Left lung (tissue), 4 donors: ENCODE measurements at regions not wholly inside any gene's neighbourhood (a gene's known extent, or its start where the extent isn't known, plus 50 kb on each side); places are given as distances from the start of the nearest gene placed in this dataset.
"Not testable (repeated sequence)": the region's sequence is repeated elsewhere in the genome, so short reads cannot be mapped to it uniquely, and the experiment has no call there.

ENCODE experiments used
- ATAC-seq: fragments of 200-7000 bp; cut with Tn5 transposase; one replicate; pipeline ENCODE4 v1.9.1; 2020; ENCODE audit warnings: moderate library complexity
- DNase-seq, 4 donors: peaks; one replicate each; pipeline ENCODE4 v3.0.0-alpha.2; 2013 to 2020
- H3K27ac ChIP-seq, 2 donors: fragments of 200-600 bp; sonication (generic) in 1 of 2; one replicate each; pipeline versions ENCODE4 v1.5.0 to v1.8.0; 2020 to 2021
- H3K27me3 ChIP-seq, 2 donors: fragments of 200-600 bp; sonication (generic) in 1 of 2; one replicate each; pipeline versions ENCODE4 v1.5.0 to v1.8.0; 2020 to 2021
- H3K36me3 ChIP-seq, 2 donors: fragments of 200-600 bp; sonication (generic) in 1 of 2; one replicate each; pipeline versions ENCODE4 v1.5.0 to v1.8.0; 2020 to 2021
- H3K4me1 ChIP-seq, 2 donors: fragments of 200-600 bp; one replicate each; pipeline ENCODE4 v1.8.0; 2021
- H3K4me3 ChIP-seq, 2 donors: fragments of 200-600 bp; sonication (generic) in 1 of 2; one replicate each; pipeline versions ENCODE4 v1.5.0 to v1.8.0; 2020 to 2021; ENCODE audit warnings: mild to moderate bottlenecking in 1 of 2
- H3K9me3 ChIP-seq, 2 donors: fragments of 200-600 bp; sonication (generic) in 1 of 2; one replicate each; pipeline versions ENCODE4 v1.5.0 to v1.8.0; 2020 to 2021
- intact Hi-C, 2 donors: fragments of 100-400 bp; cut with DNase I; formaldehyde crosslinking; loops; one replicate each; pipeline versions ENCODE4 v1.11.2 to v1.14.2; 2022
- TF ChIP-seq, protein P1 (sequence below), 2 donors: fragments of 200-600 bp; sonication (generic) in 1 of 2; IDR thresholded peaks; one replicate each; pipeline versions ENCODE4 v1.5.0 to v1.8.0; 2021; ENCODE audit warnings: antibody characterized with exemption in 2 of 2
- donor health status: DM: no; HTN: yes; CAD: no.
- donor health status: DM: no; HTN: no; CAD: no.

DNA sequence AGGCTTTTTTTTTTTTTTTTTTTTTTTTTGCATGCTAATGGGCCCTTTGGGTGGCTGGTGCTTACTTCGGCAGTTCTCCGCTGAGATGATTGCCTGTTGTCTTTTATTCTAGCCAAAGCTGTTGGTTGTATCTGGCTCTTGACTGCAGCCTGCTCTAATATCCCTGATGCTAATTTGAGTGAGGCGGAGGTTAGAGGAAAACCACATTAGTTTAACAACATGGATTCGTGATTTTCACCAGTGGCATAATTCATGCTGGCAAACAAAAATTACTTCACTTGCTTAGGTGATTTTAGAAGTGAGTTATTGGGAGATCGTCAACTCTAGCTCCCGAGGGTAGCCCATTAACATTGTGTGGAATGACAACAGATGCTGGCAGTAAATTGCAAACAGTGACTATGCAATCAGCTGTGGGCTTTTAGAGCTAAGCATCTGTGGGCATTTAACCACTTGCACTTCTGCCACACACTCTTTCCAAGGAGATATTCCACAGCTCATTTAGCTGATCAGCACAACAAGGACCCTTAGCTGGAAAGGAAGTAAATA is 97.6 kb upstream of the ZDHHC17 start:
- Histone ChIP-seq H3K9me3 (no peaks in the 10 kb centered on the region), H3K4me3 (no peak overlapping the region), H3K27me3 (no peaks in the 10 kb centered on the region), H3K36me3 (no peaks in the 10 kb centered on the region), H3K4me1 (peaks cover 0 to 17% of the 10 kb centered on the region in 2 donors), H3K27ac (peak overlapping the region in 1 of 2 donors; percentile 77)
- intact Hi-C loops, result no loop called here
- TF ChIP-seq, protein P1, sequence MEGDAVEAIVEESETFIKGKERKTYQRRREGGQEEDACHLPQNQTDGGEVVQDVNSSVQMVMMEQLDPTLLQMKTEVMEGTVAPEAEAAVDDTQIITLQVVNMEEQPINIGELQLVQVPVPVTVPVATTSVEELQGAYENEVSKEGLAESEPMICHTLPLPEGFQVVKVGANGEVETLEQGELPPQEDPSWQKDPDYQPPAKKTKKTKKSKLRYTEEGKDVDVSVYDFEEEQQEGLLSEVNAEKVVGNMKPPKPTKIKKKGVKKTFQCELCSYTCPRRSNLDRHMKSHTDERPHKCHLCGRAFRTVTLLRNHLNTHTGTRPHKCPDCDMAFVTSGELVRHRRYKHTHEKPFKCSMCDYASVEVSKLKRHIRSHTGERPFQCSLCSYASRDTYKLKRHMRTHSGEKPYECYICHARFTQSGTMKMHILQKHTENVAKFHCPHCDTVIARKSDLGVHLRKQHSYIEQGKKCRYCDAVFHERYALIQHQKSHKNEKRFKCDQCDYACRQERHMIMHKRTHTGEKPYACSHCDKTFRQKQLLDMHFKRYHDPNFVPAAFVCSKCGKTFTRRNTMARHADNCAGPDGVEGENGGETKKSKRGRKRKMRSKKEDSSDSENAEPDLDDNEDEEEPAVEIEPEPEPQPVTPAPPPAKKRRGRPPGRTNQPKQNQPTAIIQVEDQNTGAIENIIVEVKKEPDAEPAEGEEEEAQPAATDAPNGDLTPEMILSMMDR (IDR thresholded peaks at IDR 0.05), result no peak
- no peak for DNase-seq
- ATAC-seq, result no peak

GRCh38 chr12:76669981-76670380 is 93.9 kb upstream of the ZDHHC17 start:
- Histone ChIP-seq H3K4me1 (peaks cover 0 to 15% of the 10 kb centered on the region in 2 donors), H3K36me3 (no peaks in the 10 kb centered on the region), H3K27me3 (no peaks in the 10 kb centered on the region), H3K9me3 (no peaks in the 10 kb centered on the region), H3K4me3 (no peak overlapping the region), H3K27ac (no peak overlapping the region)
- intact Hi-C loops, result no loop called here
- DNase-seq (no peak), ATAC-seq (no peak)
- TF ChIP-seq, protein P1 (IDR thresholded peaks at IDR 0.05), result no peak

DNA sequence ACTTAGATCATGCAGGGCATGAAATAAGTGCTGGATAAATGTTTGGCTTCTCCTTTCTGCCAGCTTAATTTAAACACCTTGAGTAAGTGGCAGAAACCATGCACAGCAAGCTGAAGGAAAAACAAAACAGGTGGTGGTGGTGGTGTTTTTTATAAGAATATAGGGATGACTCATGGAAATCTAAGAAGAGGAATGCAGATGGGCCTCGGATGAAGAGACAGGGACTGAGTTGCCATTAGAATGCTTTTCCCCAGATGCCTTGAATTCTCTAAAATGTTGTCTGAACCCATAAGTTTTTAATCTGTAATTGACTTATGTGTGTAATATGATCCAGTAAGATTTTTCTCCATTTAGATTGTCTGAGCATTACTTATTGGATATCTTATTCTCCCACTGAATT is 93.1 kb upstream of the ZDHHC17 start:
- Histone ChIP-seq H3K4me3 (no peak overlapping the region), H3K36me3 (no peaks in the 10 kb centered on the region), H3K9me3 (no peaks in the 10 kb centered on the region), H3K27me3 (no peaks in the 10 kb centered on the region), H3K27ac (no peak overlapping the region), H3K4me1 (peaks cover 0 to 7% of the 10 kb centered on the region in 2 donors)
- intact Hi-C loops, result no loop called here
- TF ChIP-seq, protein P1 (IDR thresholded peaks at IDR 0.05), result no peak
- ATAC-seq (no peak), DNase-seq (no peak)

DNA sequence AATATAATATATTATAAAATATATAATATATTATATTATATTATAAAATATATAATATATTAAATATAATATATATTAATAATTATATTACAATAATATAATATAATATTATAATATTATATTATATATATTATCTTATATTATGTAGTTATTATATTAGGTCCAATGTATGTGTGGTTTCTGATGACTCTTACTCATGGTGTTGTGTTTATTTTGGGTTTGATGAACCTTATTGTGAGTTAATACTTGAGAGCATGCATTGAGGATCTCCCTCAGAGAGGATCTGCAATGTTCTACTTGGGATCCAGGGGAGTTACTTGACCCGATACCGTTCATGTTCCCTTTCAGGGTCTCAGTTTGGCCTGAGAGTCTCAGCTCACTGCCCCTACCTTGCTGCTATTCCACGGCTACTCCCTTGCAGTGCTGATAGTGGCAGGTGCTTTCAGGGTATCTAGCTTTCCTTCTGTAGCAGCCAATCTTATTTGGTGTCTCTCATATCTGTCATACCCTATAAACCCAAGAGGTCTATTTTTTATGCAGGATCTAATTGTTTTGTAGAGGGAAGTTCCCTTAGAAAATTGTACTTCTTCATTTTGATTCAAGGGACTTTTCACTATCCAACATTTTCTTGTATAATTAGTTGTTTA is 89.1 kb upstream of the ZDHHC17 start:
- no peak for DNase-seq
- H3K9me3 ChIP-seq, result no peaks in the 10 kb centered on the region
- intact Hi-C loops, result no loop called here

DNA sequence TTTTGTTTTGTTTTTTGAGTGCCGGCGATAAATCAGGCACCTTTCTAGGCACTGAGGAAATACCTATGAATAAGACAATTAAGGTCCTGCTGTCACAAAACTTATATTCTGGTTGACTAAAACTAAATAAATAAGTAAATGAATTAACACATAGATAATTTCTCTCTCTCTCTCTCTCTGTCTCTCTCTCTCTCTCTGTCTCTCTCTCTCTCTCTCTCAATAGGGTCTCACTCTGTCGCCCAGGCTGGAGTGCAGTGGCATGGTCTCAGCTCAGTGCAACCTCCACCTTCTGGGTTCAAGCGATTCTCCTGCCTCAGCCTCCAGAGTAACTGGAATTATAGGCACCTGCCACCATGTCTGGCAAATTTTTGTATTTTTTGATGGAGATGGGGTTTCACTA is 87.7 kb upstream of the ZDHHC17 start:
- H3K27ac ChIP-seq, H3K4me3 ChIP-seq, DNase-seq, intact Hi-C loops, H3K9me3 ChIP-seq, H3K4me1 ChIP-seq, H3K36me3 ChIP-seq, ATAC-seq, H3K27me3 ChIP-seq: not testable (repeated sequence)

More for the DNA sequence above, 89.1 kb upstream of the ZDHHC17 start:
- Histone ChIP-seq H3K4me1 (no peaks in the 10 kb centered on the region), H3K27me3 (no peaks in the 10 kb centered on the region), H3K36me3 (no peaks in the 10 kb centered on the region), H3K4me3 (no peak overlapping the region), H3K27ac (no peak overlapping the region)
- no peak for ATAC-seq
- TF ChIP-seq, protein P1 (IDR thresholded peaks at IDR 0.05), result no peak

- TF ChIP-seq, protein P1 (IDR thresholded peaks at IDR 0.05), result no peak
- no peaks in the 10 kb centered on the region for H3K4me1 ChIP-seq
- H3K36me3 ChIP-seq, result no peaks in the 10 kb centered on the region
- ATAC-seq (no peak), DNase-seq (no peak)
- no peak overlapping the region for H3K27ac ChIP-seq
- no peaks in the 10 kb centered on the region for H3K9me3 ChIP-seq
- intact Hi-C loops, result no loop called here
- H3K27me3 ChIP-seq, result no peaks in the 10 kb centered on the region
- no peak overlapping the region for H3K4me3 ChIP-seq
Measured at GRCh38 chr12:76678992-76679391, 84.9 kb upstream of the ZDHHC17 start.
